ENCODE measurements at regions not wholly inside any gene's neighbourhood (a gene's known extent, or its start where the extent isn't known, plus 50 kb on each side); places are given as distances from the start of the nearest gene placed in this dataset.

DNA sequence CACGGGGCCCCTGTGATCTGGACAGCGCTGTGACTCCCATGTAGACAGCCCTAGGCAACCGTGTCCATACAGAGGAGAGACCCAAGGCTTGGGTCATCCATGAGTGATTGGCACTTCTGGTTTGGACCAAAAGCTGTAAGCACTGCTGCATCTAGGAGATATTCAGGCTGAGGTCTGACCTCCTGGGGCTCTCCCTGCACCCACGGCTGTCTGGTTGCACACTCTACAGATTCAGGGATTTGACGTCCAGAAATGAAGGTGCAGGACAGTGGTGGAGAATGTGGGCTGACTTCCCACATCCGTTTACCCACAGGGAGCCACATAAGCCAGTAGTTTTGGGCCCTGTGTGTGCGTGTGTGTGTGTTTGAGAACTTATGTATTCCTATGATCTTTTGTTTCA lies 76.2 kb upstream of the ARHGEF7 start:
- no peak for DNase-seq (ENCODE audit: low read depth)

DNA sequence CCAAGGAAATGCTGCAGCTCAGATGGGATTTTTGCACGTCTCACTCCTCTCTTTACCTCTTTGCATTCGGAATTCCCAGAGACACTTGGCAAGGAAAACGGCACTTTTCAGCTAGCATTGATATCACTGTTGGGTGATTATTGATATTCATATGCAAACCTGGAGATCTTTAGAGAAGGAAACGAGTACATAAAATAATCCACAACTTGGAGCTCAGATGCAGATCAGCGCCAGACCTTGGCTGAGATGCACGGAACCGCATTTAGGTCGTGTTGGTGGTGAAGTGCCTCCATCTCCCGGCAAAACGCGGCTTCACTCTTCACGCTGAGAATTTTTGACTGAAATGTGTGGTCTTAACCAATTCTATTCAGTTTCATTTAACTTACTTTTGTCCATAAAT lies 77.2 kb upstream of the ARHGEF7 start:
- DNase-seq (ENCODE audit: low read depth) = no peak

DNA sequence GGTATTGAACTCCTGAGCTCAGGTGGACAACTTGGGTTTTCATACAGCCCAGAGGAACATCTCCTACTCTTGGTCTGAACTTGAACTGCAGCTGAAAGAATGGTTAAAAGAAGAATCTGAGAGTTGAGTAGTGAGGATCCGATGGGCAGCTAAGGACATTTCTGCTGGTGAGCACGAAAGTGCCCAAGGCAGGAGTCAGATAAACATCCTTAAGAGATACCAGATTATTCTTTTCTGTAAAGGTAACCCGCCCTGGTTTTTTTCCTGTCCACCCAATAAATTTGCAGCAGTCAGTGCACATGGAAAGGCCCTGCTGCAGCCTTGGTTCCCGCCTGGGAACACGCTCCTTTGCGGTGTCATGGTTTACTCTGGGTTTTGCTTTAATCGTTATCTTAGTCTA lies 78.4 kb upstream of the ARHGEF7 start:
- DNase-seq (ENCODE audit: low read depth) = no peak

DNA sequence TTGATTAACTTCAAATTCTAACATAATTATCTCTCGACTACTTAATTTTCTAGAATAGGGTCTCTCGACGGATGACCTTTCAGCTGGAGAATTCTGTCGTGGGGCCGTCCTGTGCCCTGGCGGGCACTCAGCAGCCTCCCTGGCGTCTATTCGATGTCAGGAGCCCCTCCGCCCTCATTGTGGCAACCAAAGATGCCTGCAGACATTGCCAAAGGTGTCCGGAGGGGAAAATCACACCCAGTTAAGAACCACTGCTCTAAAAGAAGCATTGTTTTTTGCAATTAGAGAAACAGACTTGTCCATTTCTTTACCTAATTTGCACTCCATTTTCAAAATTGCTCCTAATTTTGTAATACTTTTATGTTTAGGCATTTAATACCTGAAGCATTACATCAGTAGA lies 79.2 kb upstream of the ARHGEF7 start:
- no peak for DNase-seq (ENCODE audit: low read depth)

DNA sequence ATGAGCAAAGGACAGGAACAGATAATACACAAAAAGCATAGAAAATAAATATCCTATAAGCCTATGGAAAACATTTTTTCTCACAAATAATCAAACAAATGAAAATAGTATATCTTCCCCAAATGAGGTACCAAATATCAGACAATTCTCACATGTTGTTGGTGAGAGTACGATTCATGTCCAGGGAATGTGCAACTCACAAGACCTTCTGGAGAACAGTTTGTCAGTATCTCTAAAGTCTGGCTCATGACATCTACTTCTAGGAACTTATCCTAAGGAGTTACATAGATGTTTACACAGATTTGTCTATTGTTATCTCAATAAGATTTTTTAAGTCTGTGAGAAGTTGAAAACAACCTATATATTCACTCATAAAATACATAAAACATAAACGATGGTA lies 80.3 kb upstream of the ARHGEF7 start:
- DNase-seq (ENCODE audit: low read depth) = no peak

DNA sequence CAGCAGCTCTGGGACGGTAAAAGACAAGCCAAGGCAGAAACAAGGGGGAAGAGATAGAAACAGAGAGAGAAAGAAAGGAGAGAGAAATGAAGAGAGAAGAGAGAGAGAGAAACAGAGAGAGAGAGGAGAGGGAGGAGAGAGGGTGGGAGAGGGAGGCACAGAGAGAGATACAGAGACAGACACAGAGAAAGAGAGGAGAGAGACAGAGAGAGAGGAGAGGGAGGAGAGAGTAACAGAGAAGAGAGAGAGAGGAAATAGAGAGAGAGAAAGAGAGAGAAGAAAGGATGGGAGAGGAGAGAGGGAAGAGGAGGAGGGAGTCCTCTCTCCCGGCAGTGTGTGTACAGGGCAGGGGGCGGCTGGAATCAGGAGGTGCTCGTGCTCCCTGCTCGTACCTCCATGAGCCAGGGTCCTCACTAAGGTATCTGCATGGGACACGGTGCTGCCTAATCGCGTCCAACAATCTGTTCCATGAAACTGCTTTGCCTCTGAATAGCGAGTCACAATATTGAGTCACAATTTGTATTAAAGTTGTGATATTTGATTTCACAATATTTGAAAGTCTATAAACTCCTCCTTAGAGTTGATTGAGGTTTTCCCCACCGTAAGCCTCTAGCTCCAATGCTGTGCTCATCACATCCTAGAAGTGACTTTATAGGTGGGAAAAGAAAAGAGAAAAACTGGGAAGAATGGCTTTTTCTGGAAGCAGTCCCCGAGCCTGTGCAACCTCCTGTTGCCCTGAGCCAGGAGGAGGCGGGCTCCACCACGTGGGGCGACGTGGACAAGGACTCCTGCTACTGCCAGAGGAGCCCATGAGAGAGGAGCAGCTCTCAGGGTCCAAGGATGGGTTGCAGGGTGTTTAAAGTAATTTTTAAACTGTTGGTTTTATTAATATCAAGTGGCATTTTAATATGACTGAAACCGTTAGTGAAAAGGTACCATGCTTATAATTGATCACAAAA lies 81.7 kb upstream of the ARHGEF7 start:
- DNase-seq (ENCODE audit: low read depth) = no peak

DNA sequence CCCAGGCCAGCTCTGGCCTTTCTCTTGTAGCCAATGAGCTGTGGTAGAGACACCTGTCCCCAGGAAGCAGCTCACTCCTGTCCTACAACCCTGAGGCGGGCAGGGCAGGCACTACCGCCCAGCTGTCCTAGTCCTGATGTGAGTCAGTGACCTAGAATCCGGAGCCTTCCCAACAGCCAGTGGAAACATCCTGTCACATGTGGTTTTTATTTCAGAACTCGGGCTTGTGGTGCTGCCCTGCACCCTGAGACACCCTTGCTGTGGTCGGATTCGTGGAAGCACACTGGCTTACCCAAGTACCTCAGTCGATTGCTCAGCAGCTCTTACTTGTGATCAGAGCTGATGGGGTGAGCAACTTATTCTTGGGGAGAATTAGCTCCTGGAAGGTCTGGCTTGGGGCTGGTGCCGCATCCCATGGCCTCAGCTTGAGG lies 83.6 kb upstream of the ARHGEF7 start:
- peak; percentile 69 for DNase-seq (ENCODE audit: low read depth)

DNA sequence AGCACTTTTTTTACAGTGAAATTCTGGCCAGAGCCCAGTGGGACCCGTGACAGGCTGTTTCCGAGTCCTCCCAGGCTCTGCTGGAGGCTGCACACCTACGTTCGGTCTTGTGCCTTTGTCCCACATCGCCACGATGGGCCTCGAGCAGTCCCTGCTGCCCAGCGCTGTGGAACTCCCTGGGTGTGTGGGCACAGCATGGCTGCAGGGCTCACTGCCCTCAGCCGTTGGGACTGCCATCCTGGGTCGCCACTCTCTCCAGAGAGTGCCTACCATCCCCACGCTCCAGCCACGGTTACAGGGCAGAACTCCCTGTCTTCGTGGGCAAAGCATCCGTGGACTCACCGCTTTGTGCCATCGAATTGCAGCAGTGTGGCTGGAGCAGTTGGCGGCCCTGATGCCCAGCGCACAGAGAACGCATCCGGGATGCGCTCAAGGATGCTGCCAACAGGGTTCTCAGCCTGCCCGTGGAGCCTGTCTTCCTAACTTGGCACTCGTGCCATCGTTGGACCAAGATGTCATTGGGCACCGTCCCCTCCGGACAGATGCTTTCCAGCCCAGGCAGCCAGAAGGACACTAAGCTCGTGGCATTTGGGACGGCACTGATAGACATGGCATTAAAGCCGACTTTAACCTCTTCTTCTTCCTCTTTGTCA lies 85.0 kb upstream of the ARHGEF7 start:
- no peak for DNase-seq (ENCODE audit: low read depth)

DNA sequence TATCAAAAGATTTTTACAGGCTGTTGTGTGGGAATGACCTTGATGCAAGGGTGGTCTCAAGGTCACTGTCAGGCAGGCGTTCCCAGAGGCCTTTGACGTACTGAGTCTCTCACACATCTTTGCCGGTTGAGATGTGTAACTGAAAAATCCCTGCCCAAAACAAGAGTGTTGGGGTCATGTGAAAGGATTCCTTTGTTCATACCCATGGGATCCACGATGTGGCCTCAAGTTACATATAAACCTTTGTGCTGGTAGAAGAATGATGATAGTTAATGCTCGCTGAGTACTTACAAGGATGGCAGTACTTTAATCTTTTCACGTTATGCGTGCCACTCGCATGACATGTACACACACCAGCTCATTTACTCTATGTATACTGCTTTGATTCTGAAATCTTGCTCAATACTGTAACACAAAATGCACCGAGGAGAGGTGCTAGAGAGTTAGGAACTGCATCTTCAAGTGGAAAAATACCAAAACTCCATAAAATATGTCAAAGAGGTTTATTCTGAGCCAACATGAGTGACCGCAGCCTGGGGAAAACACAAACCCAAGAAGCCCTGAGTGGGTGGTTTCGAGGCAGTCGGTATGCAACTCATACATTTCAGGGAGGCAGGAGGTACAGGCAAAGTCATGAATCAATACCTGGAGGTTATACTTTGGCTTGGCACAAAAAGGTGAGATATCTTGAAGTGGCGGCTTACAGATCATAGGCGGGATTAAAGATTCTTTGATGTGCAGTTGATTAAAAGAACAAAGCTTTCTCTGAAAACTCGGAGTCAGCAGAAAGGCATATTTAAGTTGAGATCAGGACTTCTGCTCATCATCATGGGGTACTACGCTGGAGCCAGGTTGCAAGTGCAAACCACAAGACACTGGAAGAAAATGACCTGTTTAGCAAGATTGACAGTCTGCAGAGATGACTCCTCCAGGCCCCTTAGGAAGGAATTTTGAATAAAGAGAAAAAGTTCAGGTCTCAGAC lies 87.4 kb upstream of the ARHGEF7 start:
- no peak for DNase-seq (ENCODE audit: low read depth)

DNA sequence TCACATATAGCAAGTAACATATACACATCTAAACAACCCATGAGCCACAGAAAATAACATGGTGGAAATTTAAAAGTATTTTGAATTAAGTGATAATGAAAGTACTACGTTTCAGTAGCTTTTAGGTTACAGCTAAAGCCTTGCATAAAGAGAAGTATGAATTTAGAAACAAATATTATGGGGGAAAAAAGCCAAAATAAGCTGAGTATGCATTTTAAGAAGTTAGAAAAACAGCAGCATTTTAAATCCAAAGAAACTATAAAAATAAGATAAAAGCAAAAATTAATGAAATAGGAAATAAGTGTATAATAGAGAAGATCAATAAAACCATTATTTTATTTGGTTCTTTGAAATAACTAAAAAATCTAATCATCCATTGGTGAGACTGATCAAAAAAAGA lies 89.8 kb upstream of the ARHGEF7 start:
- no peak for DNase-seq (ENCODE audit: low read depth)

DNA sequence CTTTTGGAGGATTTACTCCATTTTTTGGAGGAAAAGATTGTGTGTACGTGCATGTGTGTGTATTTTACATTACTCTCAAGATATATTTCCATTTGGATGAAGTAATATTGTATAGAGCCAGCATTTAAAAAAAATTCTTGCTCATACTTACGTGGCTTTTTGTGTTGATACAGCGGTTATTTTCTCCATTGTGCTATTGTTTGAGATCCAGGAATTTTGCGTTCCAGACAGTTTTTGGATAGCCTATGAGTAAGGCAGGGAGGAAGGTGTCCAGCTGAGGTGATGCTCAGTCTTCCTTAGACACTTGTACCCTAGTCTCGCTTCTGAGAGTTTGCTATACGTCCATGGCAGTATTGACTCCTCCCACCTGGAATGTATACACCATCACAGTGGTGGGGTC lies 92.2 kb upstream of the ARHGEF7 start:
- no peak for DNase-seq (ENCODE audit: low read depth)

DNA sequence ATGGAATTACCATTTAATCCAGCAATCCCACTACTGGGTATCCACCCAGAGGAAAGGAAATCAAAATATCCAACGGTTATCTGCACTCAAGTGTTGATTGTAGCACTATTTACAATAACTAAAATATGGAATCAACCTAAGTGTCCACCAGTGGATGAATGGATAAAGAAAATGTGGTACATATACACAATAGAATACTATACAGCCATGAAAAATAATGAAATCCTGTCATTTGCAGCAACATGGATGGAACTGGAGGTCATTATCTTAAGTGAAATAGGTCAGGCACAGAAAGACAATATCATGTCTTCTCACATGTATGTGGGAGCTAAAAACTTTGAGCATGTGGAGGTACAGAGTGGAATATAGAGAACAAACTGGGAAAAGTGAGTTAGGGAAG lies 92.9 kb upstream of the ARHGEF7 start:
- no peak for DNase-seq (ENCODE audit: low read depth)

DNA sequence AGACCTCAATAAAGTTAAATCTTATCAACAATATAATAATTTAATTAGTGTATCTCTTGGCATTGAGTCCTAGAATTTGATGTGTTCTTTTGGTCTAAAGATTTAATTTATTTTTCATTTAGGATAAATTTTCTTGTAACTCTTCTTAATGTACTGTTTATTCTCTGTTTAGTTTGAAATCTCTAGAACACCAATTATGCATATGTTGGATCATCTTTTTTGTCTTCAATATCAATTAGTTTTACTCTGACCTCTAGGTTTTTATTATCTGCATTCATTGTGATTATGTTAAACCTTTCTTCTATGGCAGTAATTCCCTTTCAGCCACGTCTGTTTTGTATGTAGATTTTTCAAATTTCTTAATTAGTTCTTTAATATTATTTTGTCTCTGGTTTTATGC lies 93.8 kb upstream of the ARHGEF7 start:
- no peak for DNase-seq (ENCODE audit: low read depth)

DNA sequence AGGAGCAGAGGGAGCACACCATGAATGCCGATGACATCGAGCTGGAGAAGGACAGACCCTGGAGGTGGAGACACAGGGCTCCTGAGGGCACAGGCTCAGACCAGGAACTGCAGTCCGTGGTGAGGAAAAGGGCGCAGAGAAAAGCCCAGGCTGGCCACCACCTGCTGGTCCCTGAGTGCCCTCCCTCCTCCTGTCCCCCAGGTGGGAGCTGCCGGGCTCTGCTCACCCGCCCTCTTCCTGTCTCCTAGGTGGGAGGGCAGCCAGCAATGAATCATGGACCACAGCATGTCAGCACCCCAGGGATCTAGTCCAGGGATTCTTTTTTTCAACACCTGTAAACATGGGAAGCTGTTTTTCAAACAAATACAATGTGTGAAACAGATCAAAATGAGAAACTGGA lies 94.6 kb upstream of the ARHGEF7 start:
- DNase-seq (ENCODE audit: low read depth) = no peak

DNA sequence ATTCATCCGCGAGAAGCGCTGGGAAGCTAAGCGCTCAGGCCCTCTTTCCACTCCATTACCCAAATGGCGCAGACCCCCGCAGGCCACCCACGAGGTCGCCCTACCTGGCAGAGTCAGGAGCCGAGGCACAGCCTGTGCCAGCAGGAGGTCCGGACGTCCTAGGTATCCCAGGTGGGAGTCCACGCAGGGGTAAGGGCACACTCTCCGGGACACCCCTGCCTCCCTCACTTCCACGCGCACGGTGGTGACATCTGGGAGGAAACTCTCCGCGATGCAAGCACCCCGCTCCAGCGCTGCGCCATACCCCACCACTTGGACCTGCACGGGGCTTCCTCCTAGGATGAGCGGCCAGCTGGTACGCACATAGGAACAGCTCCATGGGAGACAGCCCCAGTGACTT lies 95.1 kb upstream of the ARHGEF7 start:
- no peak for DNase-seq (ENCODE audit: low read depth)

DNA sequence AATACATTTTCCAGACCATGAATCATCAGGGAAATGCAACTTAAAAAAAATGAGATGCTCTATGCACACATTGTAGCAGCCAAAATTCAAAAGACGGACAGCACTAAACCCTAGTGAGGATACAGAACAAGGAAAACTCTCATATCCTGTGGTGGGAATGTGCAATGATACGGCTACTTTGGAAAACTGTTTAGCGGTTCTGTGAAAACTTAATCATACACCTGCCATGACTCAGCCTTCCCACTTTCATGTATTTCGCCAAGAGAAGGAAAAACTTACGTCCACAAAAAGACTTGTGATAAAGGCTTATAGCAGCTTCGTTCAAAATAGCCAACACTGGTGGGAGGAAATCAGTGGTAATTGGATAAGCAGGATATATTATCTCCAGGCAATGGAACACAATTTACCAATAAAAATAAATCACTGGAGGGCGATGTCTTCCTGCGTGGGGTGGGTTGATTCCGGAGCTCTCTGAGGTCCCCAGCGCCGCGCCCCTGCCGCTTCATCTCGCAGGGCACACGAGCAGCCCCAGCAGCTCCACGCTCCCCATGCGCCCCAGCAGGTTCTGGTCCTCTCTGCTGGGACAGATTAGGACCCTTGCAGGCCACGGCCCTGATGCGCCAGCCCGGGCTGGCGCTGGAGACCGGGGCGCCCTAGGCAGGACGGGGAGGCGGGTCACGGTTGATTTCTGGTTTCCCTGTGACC lies 97.2 kb upstream of the ARHGEF7 start:
- no peak for DNase-seq (ENCODE audit: low read depth)

DNA sequence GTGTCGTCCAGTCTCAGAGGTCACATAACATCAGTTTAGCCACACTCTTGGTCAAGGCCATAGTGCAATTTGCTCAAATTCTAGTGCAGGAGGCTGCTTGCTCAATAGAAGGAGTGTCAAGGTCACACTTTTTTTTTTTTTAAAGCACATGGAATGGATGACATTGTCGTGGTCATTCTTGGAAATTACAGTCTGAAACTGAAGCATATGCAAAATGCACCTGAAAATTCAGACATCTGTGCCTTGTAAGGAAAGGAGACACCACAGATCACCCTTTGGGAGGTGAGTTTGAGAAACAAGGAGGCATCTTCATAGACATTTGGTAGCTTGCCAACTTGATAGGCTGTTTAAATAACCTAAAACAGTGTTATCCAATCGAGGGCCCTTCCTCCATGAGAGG lies 98.3 kb upstream of the ANKRD10 start:
- no peak for DNase-seq (ENCODE audit: low read depth)

DNA sequence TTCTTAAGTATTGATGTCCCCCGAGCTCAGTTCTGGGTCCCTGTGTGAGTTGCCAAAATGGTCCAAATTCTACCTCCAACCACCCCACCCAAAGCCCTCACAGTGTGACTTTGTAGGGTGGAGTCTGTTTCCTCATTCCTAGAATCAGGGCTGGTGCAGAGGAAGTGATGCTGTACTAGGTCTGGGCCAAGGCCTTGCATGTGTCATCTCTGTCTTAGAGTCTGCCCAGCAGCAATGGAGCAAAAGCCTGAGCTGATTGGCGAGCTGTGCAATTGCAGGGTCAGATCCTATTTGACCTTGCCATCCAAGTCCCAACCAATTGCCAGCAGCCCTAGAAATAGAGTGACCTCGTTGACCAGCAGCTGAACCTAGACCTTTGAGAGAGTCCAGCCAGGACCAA lies 97.0 kb upstream of the ANKRD10 start:
- DNase-seq (ENCODE audit: low read depth) = no peak

DNA sequence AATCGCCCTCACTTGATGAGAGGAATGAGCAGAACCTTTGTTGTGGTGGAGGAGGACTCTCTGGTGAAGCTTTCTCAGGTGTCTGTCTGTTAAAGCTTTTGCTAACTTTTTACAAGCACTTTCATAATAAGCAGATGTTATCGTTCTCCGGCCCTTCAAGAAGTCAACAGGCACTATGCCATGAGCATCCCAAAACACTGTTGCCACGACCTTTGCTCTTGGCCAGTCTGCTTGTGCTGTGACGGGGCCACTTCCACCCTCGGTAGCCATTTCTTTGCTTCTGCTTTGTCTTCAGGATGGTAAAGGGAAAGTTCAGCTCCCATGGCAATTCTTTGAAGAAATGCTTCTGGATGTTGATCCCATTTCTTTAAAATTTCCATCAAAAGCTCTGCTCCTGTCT lies 93.5 kb upstream of the ANKRD10 start:
- DNase-seq (ENCODE audit: low read depth) = no peak

DNA sequence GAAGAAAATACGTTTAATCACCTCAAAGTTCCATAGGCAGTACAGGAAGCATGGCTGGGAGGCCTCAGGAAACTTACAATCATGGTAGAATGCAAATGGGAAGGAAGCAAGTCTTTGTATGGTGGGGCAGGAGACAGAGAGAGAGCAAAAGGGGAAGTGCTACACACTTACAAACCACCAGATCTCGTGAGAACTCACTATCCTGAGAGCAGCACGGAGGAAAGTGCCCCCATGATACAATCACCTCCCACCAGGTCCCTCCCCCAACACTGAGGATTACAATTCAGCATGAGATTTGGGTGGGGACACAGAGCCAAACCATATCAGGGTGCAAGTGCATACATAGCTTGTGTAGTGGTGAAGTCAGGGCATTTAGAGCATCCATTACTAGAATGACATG lies 92.3 kb upstream of the ANKRD10 start:
- DNase-seq (ENCODE audit: low read depth) = no peak

DNA sequence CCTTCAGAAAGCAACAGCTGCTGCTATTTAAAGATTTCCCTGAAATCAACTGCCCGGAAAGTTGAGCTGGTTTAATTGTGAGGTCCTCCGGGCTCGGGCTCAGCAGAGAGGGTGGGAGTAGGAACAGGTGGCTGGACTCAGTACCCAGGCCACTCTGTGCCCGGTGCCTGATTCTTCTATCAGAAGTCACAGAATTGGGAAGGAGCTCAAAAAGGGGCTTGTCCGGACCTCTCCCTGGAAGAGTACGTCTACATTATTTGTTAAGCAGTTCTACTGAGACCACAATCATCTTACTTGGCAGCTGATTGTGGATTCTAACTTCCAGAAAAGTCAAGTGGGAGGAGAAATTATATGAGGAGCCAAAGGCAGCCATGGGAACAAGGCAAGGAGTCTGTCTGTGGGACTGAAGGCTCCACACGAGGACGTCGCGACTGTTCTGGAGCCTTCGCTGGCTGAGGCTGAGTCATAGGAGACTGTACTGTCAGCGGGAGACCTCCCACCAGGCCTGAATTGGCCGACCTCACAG lies 91.7 kb upstream of the ANKRD10 start:
- peak; percentile 75 for DNase-seq (ENCODE audit: low read depth)

Measured in Daoy (cell line).